ENCODE measurements at regions not wholly inside any gene's neighbourhood (a gene's known extent, or its start where the extent isn't known, plus 50 kb on each side); places are given as distances from the start of the nearest gene placed in this dataset.

DNA sequence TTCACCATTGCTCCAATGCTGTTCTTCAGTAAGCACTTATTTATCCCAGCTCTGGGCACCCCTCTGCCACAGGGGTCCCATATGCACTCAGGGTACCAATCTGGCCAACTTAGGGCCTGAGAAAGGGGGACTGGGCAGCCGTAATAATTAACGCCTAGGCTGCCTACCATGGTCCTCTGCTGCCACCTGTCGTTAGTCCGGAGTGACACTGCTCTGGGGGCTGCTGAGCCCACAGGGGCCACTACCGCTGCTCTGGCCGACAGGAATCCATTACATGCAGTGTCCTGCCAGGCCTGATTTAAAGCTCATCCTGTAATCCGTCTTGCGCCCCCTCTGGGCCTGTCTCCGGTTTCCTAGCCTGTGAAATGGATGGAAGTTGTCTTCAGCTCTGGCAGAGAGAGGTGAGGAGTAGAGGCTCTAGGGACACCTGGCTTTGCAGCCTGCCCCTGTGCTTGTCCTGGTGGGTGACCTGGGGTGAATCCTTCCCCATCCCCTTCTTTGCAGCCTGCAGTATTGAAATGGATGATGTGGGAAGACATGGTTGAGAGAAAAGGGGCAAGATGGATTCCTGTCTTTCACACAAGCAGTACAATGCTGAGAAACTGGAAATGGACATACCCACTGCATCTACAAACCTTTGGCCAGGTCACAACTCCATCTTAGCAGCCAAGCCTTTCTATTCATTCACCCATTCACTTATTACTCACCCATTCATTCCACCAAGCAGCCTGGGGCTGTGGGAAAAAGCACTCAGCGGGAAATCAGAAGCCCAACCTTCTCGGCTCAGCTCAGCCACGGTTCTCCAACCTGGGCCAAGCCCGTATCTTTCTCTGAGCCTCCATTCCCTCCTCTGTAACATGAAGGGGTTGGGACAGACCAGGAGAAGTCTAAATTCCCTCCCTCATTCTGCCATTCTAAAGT is 116.3 kb upstream of the NALF2 start:
- TF ChIP-seq, protein P1, sequence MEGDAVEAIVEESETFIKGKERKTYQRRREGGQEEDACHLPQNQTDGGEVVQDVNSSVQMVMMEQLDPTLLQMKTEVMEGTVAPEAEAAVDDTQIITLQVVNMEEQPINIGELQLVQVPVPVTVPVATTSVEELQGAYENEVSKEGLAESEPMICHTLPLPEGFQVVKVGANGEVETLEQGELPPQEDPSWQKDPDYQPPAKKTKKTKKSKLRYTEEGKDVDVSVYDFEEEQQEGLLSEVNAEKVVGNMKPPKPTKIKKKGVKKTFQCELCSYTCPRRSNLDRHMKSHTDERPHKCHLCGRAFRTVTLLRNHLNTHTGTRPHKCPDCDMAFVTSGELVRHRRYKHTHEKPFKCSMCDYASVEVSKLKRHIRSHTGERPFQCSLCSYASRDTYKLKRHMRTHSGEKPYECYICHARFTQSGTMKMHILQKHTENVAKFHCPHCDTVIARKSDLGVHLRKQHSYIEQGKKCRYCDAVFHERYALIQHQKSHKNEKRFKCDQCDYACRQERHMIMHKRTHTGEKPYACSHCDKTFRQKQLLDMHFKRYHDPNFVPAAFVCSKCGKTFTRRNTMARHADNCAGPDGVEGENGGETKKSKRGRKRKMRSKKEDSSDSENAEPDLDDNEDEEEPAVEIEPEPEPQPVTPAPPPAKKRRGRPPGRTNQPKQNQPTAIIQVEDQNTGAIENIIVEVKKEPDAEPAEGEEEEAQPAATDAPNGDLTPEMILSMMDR (IDR thresholded peaks at IDR 0.05; ENCODE audit: low read depth, low read length, missing control alignments), result peak; percentile 67
- no peak overlapping the region for H3K4me3 ChIP-seq (replicated peaks; ENCODE audit: low read depth, low read length)
- DNase-seq (ENCODE audit: extremely low read depth, low read depth), result no peak

DNA sequence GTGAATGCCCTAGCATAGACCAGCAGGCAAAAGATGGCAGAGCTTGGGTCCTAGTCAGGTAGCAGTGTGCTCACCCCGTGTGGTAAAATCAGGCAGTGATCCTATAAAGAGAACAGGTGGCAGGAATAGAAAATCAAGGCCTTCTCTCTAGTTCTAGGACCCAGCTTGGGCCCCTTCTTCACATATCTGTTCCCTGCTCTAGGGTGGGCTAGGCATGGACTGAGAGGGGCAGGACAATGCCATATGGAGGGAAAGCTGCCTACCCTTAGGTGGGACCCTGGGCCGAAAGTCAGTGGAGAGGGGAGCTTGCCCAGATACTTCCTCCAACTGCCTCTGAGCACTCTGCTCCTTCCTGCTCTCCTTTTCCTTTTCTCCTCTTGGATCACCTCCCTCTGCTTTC is 117.4 kb upstream of the NALF2 start:
- DNase-seq (ENCODE audit: extremely low read depth, low read depth), result no peak
- TF ChIP-seq, protein P1 (IDR thresholded peaks at IDR 0.05; ENCODE audit: low read depth, low read length, missing control alignments), result no peak
- H3K4me3 ChIP-seq (replicated peaks; ENCODE audit: low read depth, low read length), result no peak overlapping the region

DNA sequence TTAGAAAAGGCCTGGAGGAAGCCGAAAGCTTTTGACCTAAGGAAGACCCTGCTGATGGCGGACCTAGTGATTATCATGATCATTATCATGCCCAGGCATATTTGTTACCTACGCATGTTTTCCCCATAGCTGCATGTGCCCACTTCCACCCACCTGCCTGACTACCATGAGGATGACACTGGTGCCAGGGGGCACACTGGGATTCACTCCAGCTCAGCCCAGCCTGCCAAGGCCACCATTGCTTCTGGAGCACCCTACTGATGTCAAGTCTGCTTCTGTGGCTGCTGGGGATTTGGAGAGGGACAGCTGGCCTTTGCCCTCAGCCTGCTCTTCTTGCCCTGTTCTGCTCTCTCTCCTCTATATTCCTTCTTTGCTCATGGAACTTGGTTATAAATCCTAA is 124.7 kb upstream of the NALF2 start:
- no peak overlapping the region for H3K4me3 ChIP-seq (replicated peaks; ENCODE audit: low read depth, low read length)
- TF ChIP-seq, protein P1 (IDR thresholded peaks at IDR 0.05; ENCODE audit: low read depth, low read length, missing control alignments), result no peak
- DNase-seq (ENCODE audit: extremely low read depth, low read depth), result no peak

DNA sequence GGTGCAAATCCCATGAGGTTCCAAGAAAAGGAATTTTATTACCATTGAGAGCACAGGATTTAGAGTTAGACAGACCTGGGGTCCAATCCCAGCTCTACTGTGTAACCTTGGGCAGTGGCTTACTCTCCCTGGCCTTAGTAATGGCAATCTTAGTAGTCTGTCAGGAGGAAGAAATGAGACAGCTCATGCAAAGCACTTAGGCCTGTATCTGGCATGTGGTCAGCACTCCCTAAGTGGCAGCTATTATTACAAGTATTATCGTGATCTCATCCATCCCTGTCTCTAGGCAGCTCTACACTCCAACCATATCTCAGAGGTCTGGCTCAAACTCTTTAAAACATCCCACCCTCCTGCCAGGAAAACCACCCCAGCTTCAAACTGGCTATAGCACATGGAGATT is 129.6 kb upstream of the NALF2 start:
- H3K4me3 ChIP-seq (replicated peaks; ENCODE audit: low read depth, low read length), result no peak overlapping the region
- TF ChIP-seq, protein P1 (IDR thresholded peaks at IDR 0.05; ENCODE audit: low read depth, low read length, missing control alignments), result no peak
- DNase-seq (ENCODE audit: extremely low read depth, low read depth), result no peak

DNA sequence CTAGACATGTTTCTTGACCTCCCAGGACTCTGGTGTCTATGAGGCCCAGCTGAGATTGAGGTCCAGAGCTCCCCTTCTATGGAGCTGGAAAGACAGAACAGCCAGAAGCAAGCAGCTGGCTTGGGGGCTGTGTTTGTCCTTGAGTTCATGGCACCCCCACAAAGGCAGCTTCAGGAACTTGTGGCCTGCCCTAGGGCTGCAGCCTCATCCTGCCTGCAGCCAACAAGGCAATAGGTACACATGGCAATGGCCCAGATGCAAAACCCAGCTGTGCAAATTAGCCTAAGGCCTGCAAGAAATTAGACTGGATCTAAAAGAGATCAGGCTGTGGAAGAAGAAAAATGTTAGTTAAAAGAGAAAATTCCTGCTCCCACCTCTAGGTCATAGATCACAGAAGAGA is 131.7 kb upstream of the NALF2 start:
- TF ChIP-seq, protein P1 (IDR thresholded peaks at IDR 0.05; ENCODE audit: low read depth, low read length, missing control alignments), result no peak
- no peak overlapping the region for H3K4me3 ChIP-seq (replicated peaks; ENCODE audit: low read depth, low read length)
- no peak for DNase-seq (ENCODE audit: extremely low read depth, low read depth)

DNA sequence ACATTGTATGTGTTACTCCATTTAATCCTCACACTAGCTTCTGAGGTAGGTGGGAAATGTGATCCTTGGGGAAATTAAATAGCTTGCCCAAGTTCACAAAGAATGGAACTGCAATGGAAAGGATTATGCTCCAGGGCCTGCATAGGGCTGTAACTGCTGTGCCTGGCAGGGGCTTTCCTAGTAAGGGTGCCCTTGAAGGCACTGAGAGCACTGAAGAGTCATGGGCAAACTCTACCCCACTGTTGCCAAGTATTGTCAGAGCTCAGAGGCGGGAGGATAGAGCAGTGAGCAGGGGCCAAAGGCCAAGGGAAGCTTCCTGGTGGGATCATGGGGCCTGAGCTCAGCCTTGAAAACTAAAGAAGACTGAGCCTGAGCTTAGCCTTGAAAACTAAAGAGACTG is 133.0 kb upstream of the NALF2 start:
- no peak overlapping the region for H3K4me3 ChIP-seq (replicated peaks; ENCODE audit: low read depth, low read length)
- DNase-seq (ENCODE audit: extremely low read depth, low read depth), result no peak
- TF ChIP-seq, protein P1 (IDR thresholded peaks at IDR 0.05; ENCODE audit: low read depth, low read length, missing control alignments), result no peak

All from HFF-Myc (cell line).